GM23248 (cell line): ENCODE measurements at regions not wholly inside any gene's neighbourhood (a gene's known extent, or its start where the extent isn't known, plus 50 kb on each side); places are given as distances from the start of the nearest gene placed in this dataset.

ENCODE experiments used
- DNase-seq: peaks from one replicate; pipeline ENCODE4 v3.0.0-alpha.2; 2015
- H2AFZ ChIP-seq: fragments of 200-600 bp; sonication (generic); 2 replicates; pipeline ENCODE4 v1.6.1; 2016; ENCODE audit warnings: antibody characterized with exemption
- H3F3A ChIP-seq: fragments of 200-600 bp; sonication (generic); 2 replicates; pipeline ENCODE4 v1.6.1; 2016; ENCODE audit warnings: mild to moderate bottlenecking, antibody characterized with exemption, mixed run types; ENCODE audit not compliant: insufficient read depth
- H3K27ac ChIP-seq: fragments of 200-600 bp; sonication (generic); 2 replicates; pipeline ENCODE4 v1.5.1; 2016; ENCODE audit warnings: mild to moderate bottlenecking
- H3K27me3 ChIP-seq: fragments of 200-600 bp; sonication (generic); replicated peaks from 2 replicates; pipeline ENCODE4 v1.6.1; 2016; ENCODE audit warnings: mild to moderate bottlenecking; ENCODE audit not compliant: insufficient read depth
- H3K36me3 ChIP-seq: fragments of 200-600 bp; sonication (generic); 2 replicates; pipeline ENCODE4 v1.6.1; 2016; ENCODE audit warnings: low read depth, mild to moderate bottlenecking
- H3K4me1 ChIP-seq: fragments of 200-600 bp; sonication (generic); 2 replicates; pipeline ENCODE4 v1.6.1; 2016; ENCODE audit warnings: mild to moderate bottlenecking; ENCODE audit not compliant: insufficient read depth
- H3K4me2 ChIP-seq: fragments of 200-600 bp; sonication (generic); one replicate; pipeline ENCODE4 v1.6.1; 2016; ENCODE audit warnings: mild to moderate bottlenecking; ENCODE audit not compliant: unreplicated experiment
- H3K4me3 ChIP-seq: fragments of 200-600 bp; sonication (generic); 2 replicates; pipeline ENCODE4 v1.5.1; 2016; ENCODE audit warnings: mild to moderate bottlenecking
- H3K79me2 ChIP-seq: fragments of 200-600 bp; sonication (generic); 2 replicates; pipeline ENCODE4 v1.6.1; 2016; ENCODE audit warnings: mild to moderate bottlenecking; ENCODE audit not compliant: insufficient read depth
- H3K9ac ChIP-seq: fragments of 200-600 bp; sonication (generic); 2 replicates; pipeline ENCODE4 v1.6.1; 2016; ENCODE audit warnings: mild to moderate bottlenecking
- H3K9me2 ChIP-seq: fragments of 200-600 bp; sonication (generic); 2 replicates; pipeline ENCODE4 v1.6.1; 2016; ENCODE audit warnings: mixed run types, mild to moderate bottlenecking, moderate library complexity; ENCODE audit not compliant: insufficient read depth
- H3K9me3 ChIP-seq: fragments of 200-600 bp; sonication (generic); one replicate; pipeline ENCODE4 v1.6.1; 2017; ENCODE audit warnings: low read depth
- H4K20me1 ChIP-seq: fragments of 200-600 bp; sonication (generic); 2 replicates; pipeline ENCODE4 v1.6.0; 2016; ENCODE audit not compliant: insufficient read depth
- EZH2 ChIP-seq: fragments of 200-600 bp; sonication (generic); IDR thresholded peaks from 2 replicates; pipeline ENCODE4 v1.6.1; 2018; ENCODE audit warnings: antibody characterized with exemption, mild to moderate bottlenecking; ENCODE audit not compliant: insufficient read depth, poor library complexity, severe bottlenecking
- EZH2phosphoT487 ChIP-seq: fragments of 200-600 bp; sonication (generic); IDR thresholded peaks from 2 replicates; pipeline ENCODE4 v1.6.1; 2018; ENCODE audit warnings: antibody characterized with exemption, moderate library complexity, mild to moderate bottlenecking, low read depth; ENCODE audit not compliant: insufficient read depth
- WGBS, 2 experiments: methylation state at CpG; one replicate each; pipeline ENCODE4 v1.1.6; 2015 to 2017; ENCODE audit warnings: low lambda C conversion rate in 2 of 2, low coverage in 1 of 2; ENCODE audit errors: missing lambda C conversion rate in 2 of 2; 5-methylcytosine and 5-hydroxymethylcytosine counted together
- in situ Hi-C: fragments of 300-500 bp; cut with MboI; formaldehyde crosslinking; loops from 2 replicates; pipeline ENCODE4 v1.15.0; 2020

GRCh38 chr5:118450554-118451332 lies 537.6 kb downstream of the DTWD2 start:
- Histone ChIP-seq H3K4me1 (no peaks in the 10 kb centered on the region), H2AFZ (no peak overlapping the region), H3K9ac (no peak overlapping the region), H4K20me1 (no peaks in the 10 kb centered on the region), H3K9me2 (no peaks in the 10 kb centered on the region), H3K27me3 (no peaks in the 10 kb centered on the region), H3K4me3 (no peak overlapping the region), H3F3A (no peaks in the 10 kb centered on the region), H3K27ac (no peak overlapping the region), H3K4me2 (no peak overlapping the region), H3K36me3 (no peaks in the 10 kb centered on the region), H3K79me2 (no peaks in the 10 kb centered on the region), H3K9me3 (no peaks in the 10 kb centered on the region)
- DNase-seq: no peak
- in situ Hi-C loops: no loop called here
- WGBS, 2 experiments: 60 to 69% methylated on average over 7 of the region's 7 CpGs
- TF ChIP-seq EZH2: no peak
- TF ChIP-seq EZH2phosphoT487: no peak

- Histone ChIP-seq H3K79me2 (no peaks in the 10 kb centered on the region), H4K20me1 (no peaks in the 10 kb centered on the region), H3K4me2 (no peak overlapping the region), H3K9me2 (no peaks in the 10 kb centered on the region), H3K27ac (no peak overlapping the region), H3K4me3 (no peak overlapping the region), H3K27me3 (no peaks in the 10 kb centered on the region), H3K9me3 (no peaks in the 10 kb centered on the region), H3K36me3 (no peaks in the 10 kb centered on the region), H3K4me1 (no peaks in the 10 kb centered on the region), H3F3A (no peaks in the 10 kb centered on the region), H2AFZ (no peak overlapping the region), H3K9ac (no peak overlapping the region)
- no peak for TF ChIP-seq EZH2
- TF ChIP-seq EZH2phosphoT487: no peak
- in situ Hi-C loops: no loop called here
- no peak for DNase-seq
- WGBS, 2 experiments: 65 to 83% methylated on average over 1 of the region's 1 CpG
These were observed 541.0 kb downstream of the DTWD2 start for GRCh38 chr5:118447350-118447749.

GRCh38 chr5:118441956-118442355 lies 546.4 kb downstream of the DTWD2 start:
- Histone ChIP-seq H3K27me3 (no peaks in the 10 kb centered on the region), H3K9ac (no peak overlapping the region), H3K9me3 (no peaks in the 10 kb centered on the region), H3K27ac (no peak overlapping the region), H3K36me3 (no peaks in the 10 kb centered on the region), H4K20me1 (no peaks in the 10 kb centered on the region), H3K4me1 (no peaks in the 10 kb centered on the region), H3K4me2 (no peak overlapping the region), H3K9me2 (no peaks in the 10 kb centered on the region), H3F3A (no peaks in the 10 kb centered on the region), H2AFZ (no peak overlapping the region), H3K4me3 (no peak overlapping the region), H3K79me2 (no peaks in the 10 kb centered on the region)
- DNase-seq: no peak
- no peak for TF ChIP-seq EZH2
- no peak for TF ChIP-seq EZH2phosphoT487
- in situ Hi-C loops: no loop called here
- 54 to 58% methylated on average over 2 of the region's 2 CpGs for WGBS, 2 experiments

- 51 to 56% methylated on average over 4 of the region's 4 CpGs for WGBS, 2 experiments
These were observed 547.3 kb downstream of the DTWD2 start for GRCh38 chr5:118441034-118441433.

GRCh38 chr5:118440496-118440895 lies 547.9 kb downstream of the DTWD2 start:
- Histone ChIP-seq H3K4me1 (no peaks in the 10 kb centered on the region), H3K4me3 (no peak overlapping the region), H3K27ac (no peak overlapping the region), H3K9ac (no peak overlapping the region), H3K36me3 (no peaks in the 10 kb centered on the region), H3K27me3 (no peaks in the 10 kb centered on the region), H3K4me2 (no peak overlapping the region), H2AFZ (no peak overlapping the region), H3K9me3 (no peaks in the 10 kb centered on the region), H3K9me2 (no peaks in the 10 kb centered on the region), H3F3A (no peaks in the 10 kb centered on the region), H4K20me1 (no peaks in the 10 kb centered on the region), H3K79me2 (no peaks in the 10 kb centered on the region)
- WGBS, 2 experiments: 38 to 43% methylated on average over 5 of the region's 5 CpGs
- DNase-seq: no peak
- TF ChIP-seq EZH2: no peak
- no peak for TF ChIP-seq EZH2phosphoT487
- in situ Hi-C loops: no loop called here

More at GRCh38 chr5:118441034-118441433, 547.3 kb downstream of the DTWD2 start:
- TF ChIP-seq EZH2phosphoT487 (no peak), EZH2 (no peak)
- no peaks in the 10 kb centered on the region for H3K36me3 ChIP-seq
- no peak overlapping the region for H3K27ac ChIP-seq
- H3F3A ChIP-seq: no peaks in the 10 kb centered on the region
- H3K27me3 ChIP-seq: no peaks in the 10 kb centered on the region
- no peak overlapping the region for H3K9ac ChIP-seq
- H3K4me2 ChIP-seq: no peak overlapping the region
- no peaks in the 10 kb centered on the region for H4K20me1 ChIP-seq
- H3K4me1 ChIP-seq: no peaks in the 10 kb centered on the region
- DNase-seq: no peak
- H2AFZ ChIP-seq: no peak overlapping the region
- H3K79me2 ChIP-seq: no peaks in the 10 kb centered on the region
- H3K4me3 ChIP-seq: no peak overlapping the region
- no peaks in the 10 kb centered on the region for H3K9me2 ChIP-seq
- in situ Hi-C loops: no loop called here
- H3K9me3 ChIP-seq: no peaks in the 10 kb centered on the region
